GM18867 (cell line): ENCODE measurements at regions not wholly inside any gene's neighbourhood (a gene's known extent, or its start where the extent isn't known, plus 50 kb on each side); places are given as distances from the start of the nearest gene placed in this dataset.

Experiments used
- ATAC-seq: cut with Tn5 transposase; IDR thresholded peaks from one replicate; pipeline ENCODE4 v1.9.1; 2021; ENCODE audit warnings: mild to moderate bottlenecking, moderate library complexity; ENCODE audit not compliant: unreplicated experiment

- ATAC-seq = no peak
Measured at GRCh38 chr10:111435871-111436270, 359.0 kb downstream of the ADRA2A start.

DNA sequence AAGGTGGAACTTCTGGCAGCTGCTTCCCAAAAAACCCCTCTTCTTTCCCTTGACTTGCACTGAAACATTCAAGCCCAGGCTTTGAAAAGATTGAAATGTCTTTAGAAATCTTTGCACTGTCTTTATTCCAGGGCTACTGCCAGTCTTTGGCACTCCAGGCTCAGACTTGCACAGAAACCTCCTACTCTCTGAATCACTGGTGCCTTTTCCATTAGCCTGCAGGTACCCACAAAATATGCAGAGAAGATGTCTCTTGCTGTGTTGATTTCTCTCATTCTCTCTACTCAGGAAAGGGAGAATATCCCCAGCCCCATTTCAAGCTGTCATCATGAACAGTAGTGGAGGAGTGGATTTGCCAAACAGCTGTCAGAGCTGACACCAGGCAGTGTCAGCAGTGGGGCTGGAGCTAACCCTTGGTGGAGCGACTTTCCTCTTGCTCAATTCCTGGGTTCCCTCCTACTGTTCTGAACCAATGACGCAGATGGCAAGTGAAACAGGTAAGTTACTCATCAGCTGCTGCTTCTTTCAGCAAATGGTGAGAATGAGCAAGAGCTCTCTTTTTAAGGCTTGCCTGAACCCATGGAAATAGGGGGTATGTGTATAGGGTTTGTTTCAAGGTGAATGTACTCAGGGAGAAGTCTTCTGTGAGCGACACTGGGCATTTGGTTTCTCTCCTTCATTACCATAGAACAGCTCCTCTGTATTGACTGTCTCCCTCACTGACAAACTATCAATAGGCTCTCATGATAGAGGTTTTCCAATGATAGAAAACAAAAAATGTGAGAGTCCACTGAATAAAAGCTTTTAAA, 362.4 kb downstream of the ADRA2A start:
- no peak for ATAC-seq

DNA sequence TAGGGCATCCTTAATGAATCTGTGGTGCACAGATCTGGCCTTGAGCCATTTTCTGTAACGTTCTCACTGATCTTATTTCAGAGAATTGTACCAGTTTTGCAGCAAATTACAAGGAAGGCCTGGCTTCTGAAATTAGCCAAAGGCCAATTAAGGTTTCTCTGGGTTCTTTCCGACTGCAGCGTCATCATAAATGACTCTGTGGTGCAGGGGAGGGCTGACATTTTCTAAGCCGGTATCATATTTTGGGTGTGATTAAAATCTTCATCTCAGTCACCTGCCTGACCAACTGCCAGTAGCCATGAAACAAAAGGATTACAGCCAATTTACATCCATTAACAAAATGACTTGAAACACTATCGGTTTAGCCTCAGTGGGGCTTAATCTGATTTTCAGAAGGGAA, 363.7 kb downstream of the ADRA2A start:
- no peak for ATAC-seq

DNA sequence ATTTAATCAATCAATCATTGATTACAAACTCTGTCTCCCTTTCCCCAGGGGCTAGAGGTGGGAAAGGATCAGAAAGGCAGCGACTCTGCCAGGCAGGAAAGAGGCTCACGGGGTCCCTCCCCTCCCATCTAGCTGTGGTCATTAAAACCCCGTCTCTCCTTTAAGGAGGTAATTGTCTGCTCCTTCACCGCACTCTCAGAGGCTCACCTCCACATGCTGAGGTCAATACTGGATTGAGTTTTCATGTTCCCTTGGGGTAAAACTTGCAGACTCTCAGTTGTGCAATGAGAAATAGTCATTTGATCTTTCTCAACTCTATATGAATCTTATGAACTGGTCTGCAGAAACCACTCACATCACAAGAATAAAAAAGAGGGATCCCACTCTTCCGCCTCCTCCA, 368.8 kb downstream of the ADRA2A start:
- ATAC-seq = no peak

DNA sequence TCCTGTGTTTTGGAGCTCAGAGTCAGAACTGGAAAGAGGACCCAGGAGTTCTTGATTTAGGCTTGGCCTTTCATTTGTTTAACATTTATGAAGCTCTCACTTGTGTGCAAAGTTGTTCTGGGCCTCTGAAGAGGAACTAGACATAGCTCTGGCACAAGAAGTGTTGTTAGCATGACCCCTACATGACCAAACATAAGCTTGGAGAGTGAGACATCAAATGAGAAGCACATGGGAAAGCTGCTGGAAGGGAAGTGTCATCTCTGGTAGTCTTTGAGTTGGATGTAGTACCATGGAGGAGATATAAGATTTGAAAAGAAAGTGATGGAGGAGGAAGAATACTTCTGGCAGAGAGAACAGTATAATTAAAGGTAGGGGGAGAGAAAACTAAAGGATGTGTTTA, 370.1 kb downstream of the ADRA2A start:
- no peak for ATAC-seq

DNA sequence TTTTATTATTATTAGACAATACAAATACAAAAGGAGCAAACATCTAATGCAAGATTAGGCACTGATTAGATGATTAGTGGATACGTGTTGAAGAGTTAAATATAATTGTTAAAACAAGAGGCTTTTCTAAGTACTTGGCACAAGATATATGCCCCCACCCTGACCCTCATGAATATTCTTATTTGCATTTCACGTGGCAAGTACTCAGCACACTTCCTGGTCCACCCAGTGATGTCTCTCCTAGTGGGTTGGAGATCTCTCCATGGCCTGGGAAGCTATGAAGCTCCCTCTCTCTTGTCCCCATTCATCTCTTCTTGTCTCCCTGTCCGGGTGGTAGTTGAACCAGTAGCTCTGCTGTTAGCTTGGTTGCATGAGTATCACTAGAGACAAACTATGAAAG, 375.3 kb downstream of the ADRA2A start:
- no peak for ATAC-seq

DNA sequence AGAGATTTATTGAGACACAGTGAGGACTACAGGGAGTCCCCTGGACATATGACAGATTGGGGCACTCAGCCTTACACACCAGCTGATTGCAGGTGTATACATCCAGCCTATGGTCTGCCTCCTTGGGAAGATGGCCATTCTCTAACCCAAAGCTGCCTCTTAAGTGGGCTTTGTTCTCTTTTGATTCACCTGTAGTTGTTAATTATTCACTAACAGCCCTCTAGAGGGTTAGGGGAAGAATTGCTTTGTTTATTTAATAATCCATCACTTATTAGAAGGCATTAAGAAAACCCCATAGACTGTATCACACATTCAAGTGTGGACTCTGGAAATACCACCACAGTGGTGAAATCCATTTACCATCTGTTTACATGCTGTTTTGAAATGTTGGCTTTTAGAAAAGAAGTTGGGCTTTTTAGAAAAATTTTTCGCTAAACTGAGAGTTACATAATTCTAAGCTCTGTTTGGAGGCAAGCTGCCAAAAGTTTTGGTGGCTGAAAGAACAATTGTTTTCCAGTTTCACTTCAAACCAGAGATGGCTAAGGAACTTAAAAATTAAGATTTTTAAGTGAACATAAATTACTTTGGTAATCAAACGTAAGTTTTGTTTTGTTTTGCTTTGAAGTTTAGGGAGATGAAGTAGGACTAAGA, 379.1 kb downstream of the ADRA2A start:
- no peak for ATAC-seq

DNA sequence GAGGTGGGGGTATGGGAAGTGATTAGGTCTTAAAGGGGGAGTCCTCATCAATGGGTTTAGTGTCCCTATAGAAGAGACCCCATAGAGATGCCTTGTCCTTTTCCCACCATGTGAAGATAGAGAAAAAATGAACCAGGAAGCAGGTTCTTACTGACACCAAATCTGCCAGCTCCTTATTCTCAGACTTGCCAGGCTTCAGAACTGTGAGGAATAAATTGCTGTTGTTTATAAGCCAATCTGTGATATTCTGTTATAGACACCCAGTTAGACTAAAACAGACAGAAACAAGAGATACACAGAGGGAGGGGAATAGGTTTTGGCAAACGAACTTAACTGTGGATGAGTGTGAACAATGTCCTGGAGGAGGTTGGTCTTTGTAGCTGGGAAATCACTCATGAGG, 381.4 kb downstream of the ADRA2A start:
- no peak for ATAC-seq

GRCh38 chr10:111459967-111460366, 383.1 kb downstream of the ADRA2A start:
- no peak for ATAC-seq

DNA sequence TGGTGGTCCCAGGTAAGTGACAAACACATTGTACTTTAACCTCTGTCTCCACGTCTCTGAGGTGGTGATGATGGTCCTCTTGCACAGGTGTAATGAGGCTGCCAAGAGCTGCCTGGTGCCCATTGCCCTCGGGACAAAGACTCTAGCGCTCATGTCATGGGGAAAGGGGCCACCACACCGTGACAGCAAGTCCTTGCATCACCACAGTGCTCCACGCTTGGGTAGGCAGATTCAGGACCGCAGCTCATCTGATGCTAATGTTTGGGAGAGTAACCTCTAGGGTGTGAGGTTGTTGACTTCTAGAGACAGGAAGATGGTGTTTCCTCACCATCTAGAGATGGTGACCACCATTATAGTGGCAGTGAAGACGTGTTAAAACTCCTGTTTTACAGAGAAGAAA, 395.6 kb downstream of the ADRA2A start:
- no peak for ATAC-seq

DNA sequence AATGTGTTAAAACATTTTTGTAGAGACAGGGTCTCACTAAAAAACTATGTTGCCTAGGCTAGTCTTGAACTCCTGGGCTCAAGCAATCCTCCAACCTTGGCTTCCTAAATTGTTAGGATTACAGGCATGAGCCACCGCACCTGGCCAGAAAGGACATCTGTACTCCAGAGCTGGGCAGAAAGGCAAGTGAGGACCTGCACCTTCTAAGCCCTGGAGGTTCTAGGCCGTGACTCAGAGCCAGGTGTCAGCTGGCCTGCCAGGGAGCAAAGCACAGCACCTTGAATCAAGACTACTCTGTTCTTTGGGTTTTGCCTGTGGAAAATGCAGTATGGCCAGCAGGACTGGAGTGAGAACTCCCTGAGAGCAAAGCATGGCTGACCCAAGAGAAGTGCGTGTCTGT, 396.5 kb downstream of the ADRA2A start:
- no peak for ATAC-seq

DNA sequence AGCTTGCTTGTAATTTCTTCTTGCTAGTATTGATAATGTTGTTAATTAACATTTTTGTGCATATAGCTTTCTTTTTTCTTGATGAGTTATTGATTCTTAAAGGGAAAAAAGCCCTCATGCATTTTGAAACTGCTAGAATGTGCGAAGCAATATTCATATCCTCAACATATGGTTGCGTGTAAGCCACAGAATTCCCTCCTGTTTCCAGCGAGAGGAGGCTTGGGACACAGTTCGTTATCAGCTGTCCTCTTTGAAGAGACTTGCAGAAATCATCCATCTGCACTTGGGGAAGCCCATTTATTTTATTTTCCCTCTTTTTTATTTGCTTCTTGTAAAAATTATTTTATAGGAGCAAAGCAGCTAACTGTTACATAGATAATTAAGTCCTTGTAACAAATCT, 398.0 kb downstream of the ADRA2A start:
- no peak for ATAC-seq

GRCh38 chr10:111475720-111476119, 398.9 kb downstream of the ADRA2A start:
- ATAC-seq = no peak

- no peak for ATAC-seq
Measured at GRCh38 chr10:111478651-111479050, 401.8 kb downstream of the ADRA2A start.

DNA sequence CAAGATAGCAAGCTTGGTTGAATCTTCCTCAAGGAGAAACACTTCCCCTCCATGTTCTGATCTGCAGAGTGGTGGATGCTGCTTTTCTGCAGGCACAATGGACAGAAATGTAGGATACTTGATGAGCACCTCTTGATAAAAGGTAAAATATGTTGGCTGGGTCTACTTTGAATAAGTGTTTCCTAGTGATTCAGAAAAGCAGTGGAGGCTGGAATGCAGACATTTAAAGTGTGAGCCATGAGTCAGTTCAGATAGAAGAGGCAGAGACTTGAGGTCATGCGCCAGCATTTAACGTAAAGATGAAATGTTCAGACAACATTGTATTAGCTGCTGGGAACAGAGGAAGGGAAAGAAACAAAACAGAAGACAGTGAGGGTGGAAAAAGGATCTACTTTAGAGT, 403.1 kb downstream of the ADRA2A start:
- no peak for ATAC-seq

GRCh38 chr10:111481261-111481826, 404.5 kb downstream of the ADRA2A start:
- ATAC-seq = no peak

- ATAC-seq = no peak
Measured at GRCh38 chr10:111481866-111482265, 405.0 kb downstream of the ADRA2A start.

DNA sequence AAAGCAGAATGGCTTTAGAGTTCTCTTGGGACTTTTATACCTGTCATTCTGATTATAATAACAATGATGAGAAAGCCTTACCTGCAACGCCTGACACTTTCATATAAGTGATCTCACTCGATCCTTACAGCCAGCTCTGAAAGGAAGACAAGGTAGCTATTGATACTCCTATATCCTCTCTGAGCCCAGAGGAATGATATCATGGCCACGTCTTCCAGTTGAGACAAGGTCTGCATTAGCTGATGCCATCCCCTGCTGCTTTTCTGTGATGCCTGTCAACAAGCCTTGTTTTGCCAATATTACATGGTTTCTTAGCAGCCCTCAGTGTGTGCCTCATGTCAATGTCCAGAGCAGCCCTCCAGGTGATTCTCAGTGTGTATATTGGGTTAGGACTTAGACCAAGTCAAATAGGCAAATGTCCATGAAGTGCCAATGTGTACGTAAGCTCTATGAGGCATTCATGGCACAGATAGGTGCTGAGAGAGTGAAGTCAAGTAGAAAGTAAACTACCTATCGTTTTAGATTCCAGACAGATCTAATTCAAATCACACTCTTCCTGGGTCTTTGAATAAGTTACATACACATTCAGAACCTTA, 405.9 kb downstream of the ADRA2A start:
- no peak for ATAC-seq

- ATAC-seq = no peak
Measured at GRCh38 chr10:111485767-111486166, 408.9 kb downstream of the ADRA2A start.

DNA sequence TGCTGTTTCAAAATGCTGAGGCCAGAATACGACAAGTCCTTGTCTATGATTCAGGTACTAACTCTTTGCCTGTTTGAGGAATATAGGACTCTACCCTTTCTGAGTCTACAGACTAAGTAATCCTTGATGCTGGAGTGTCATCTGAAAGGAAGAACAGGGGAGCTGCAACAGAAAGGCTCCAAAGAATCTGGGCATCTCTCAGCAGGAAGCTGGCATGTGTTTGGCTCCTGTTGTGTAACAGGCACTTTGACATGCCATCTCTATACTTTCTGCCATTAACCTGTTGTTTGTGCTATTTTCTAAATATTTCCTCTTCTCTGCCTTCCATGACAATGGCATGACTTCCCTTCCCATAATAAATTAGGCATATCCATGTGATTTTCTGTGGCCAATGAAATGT, 409.5 kb downstream of the ADRA2A start:
- no peak for ATAC-seq

- ATAC-seq = no peak
Measured at GRCh38 chr10:111488668-111489067, 411.8 kb downstream of the ADRA2A start.

DNA sequence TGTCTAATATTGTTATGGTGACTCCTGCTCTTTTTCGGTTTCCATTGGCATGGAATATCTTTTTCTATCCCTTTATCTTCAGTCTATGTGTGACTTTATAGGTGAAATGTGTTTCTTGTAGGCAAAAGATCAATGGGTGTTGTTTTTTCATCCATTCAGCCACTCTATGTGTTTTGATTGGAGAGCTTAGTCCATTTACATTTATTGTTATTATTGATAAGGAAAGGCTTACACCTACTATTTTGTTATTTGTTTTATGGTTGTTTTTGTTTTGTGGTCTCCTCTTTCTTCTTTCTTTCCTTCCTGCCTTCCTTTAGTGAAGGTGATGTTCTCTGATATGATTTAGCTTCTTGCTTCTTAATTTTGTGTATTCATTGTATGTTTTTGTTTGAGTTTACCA, 414.3 kb downstream of the ADRA2A start:
- no peak for ATAC-seq
